ENCODE measurements at regions not wholly inside any gene's neighbourhood (a gene's known extent, or its start where the extent isn't known, plus 50 kb on each side); places are given as distances from the start of the nearest gene placed in this dataset.

GRCh38 chr5:51279983-51280706, 103.1 kb upstream of the ISL1 start:
- DNase-seq: no peak

GRCh38 chr5:51286046-51286445, 97.2 kb upstream of the ISL1 start:
- DNase-seq: no peak

GRCh38 chr5:51302343-51302742, 80.9 kb upstream of the ISL1 start:
- DNase-seq: no peak

GRCh38 chr5:51326844-51327243, 56.4 kb upstream of the ISL1 start:
- no peak for DNase-seq
